IMR-90 (cell line): ENCODE measurements at regions not wholly inside any gene's neighbourhood (a gene's known extent, or its start where the extent isn't known, plus 50 kb on each side); places are given as distances from the start of the nearest gene placed in this dataset.
A peak's percentile ranks its signal among the peaks of the same experiment; 100 is the strongest.
"Not testable (repeated sequence)": the region's sequence is repeated elsewhere in the genome, so short reads cannot be mapped to it uniquely, and the experiment has no call there.

Experiments
- ATAC-seq: fragments of 200-7000 bp; cut with Tn5 transposase; 2 replicates; pipeline ENCODE4 v1.9.1; 2020; ENCODE audit warnings: low read depth, mild to moderate bottlenecking, moderate library complexity
- BruUV-seq: library from RNA; stranded (reverse); fragments of 400-500 nt; replicated peaks from 2 replicates; lab custom pipeline; 2021; lab: Mats Ljungman, UMichigan
- CTCF ChIA-PET: fragments of 300-600 bp; formaldehyde crosslinking; extraction: SDS; loops from one replicate; lab custom pipeline; 2021; ENCODE audit warnings: antibody characterized with exemption; lab: Yijun Ruan, JAX
- POLR2A ChIA-PET: fragments of 300-600 bp; sonication (Branson Sonifier 250); formaldehyde crosslinking; loops from one replicate; lab custom pipeline; 2022; ENCODE audit warnings: antibody characterized with exemption; ENCODE audit not compliant: unreplicated experiment; lab: Charles Lee
- DNase-seq: peaks from one replicate; pipeline ENCODE4 v3.0.0; 2013
- H2AFZ ChIP-seq: replicated peaks from 2 replicates; pipeline ENCODE3; 2013; ENCODE audit warnings: low read length, mild to moderate bottlenecking; ENCODE audit not compliant: poor library complexity
- H2AK5ac ChIP-seq: 2 replicates; pipeline ENCODE4 v1.6.1; 2013; ENCODE audit warnings: low read depth, low read length, inconsistent platforms
- H2AK9ac ChIP-seq: replicated peaks from 2 replicates; pipeline ENCODE3; 2013; ENCODE audit warnings: mild to moderate bottlenecking, low read depth, low read length, moderate library complexity; ENCODE audit not compliant: poor library complexity
- H2BK120ac ChIP-seq: 2 replicates; pipeline ENCODE4 v1.6.1; 2013; ENCODE audit warnings: low read depth, low read length, inconsistent platforms
- H2BK15ac ChIP-seq: 3 replicates; pipeline ENCODE4 v1.6.1; 2013; ENCODE audit warnings: low read depth, low read length, inconsistent platforms
- H2BK20ac ChIP-seq: 2 replicates; pipeline ENCODE4 v1.6.1; 2013; ENCODE audit warnings: low read depth, mild to moderate bottlenecking, inconsistent platforms, low read length, moderate library complexity
- H2BK5ac ChIP-seq: 2 replicates; pipeline ENCODE4 v1.6.1; 2013; ENCODE audit warnings: mild to moderate bottlenecking, low read depth, low read length, inconsistent platforms; ENCODE audit not compliant: poor library complexity, severe bottlenecking
- H3K14ac ChIP-seq: replicated peaks from 2 replicates; pipeline ENCODE4 v1.6.1; 2013; ENCODE audit warnings: low read depth, low read length, inconsistent platforms
- H3K18ac ChIP-seq: 2 replicates; pipeline ENCODE4 v1.6.1; 2013; ENCODE audit warnings: low read depth, low read length, control low read depth
- H3K23ac ChIP-seq: 2 replicates; pipeline ENCODE4 v1.6.1; 2013; ENCODE audit warnings: low read depth, low read length, inconsistent platforms
- H3K27ac ChIP-seq: 2 replicates; pipeline ENCODE4 v1.5.1; 2013; ENCODE audit warnings: mild to moderate bottlenecking, control low read depth, low read length; ENCODE audit not compliant: insufficient read depth
- H3K27me3 ChIP-seq: 2 replicates; pipeline ENCODE4 v1.6.1; 2013; ENCODE audit warnings: low read length; ENCODE audit not compliant: control insufficient read depth, insufficient read depth
- H3K36me3 ChIP-seq: 2 replicates; pipeline ENCODE4 v1.6.1; 2013; ENCODE audit warnings: low read length, mixed read lengths; ENCODE audit not compliant: control insufficient read depth, insufficient read depth
- H3K4ac ChIP-seq: 2 replicates; pipeline ENCODE4 v1.6.1; 2013; ENCODE audit warnings: low read depth, low read length, inconsistent platforms
- H3K4me1 ChIP-seq: 2 replicates; pipeline ENCODE4 v1.6.1; 2013; ENCODE audit warnings: low read length, mixed read lengths; ENCODE audit not compliant: control insufficient read depth, insufficient read depth
- H3K4me2 ChIP-seq: 2 replicates; pipeline ENCODE4 v1.6.1; 2013; ENCODE audit warnings: low read depth, mild to moderate bottlenecking, control low read depth, low read length, moderate library complexity
- H3K4me3 ChIP-seq: 2 replicates; pipeline ENCODE4 v1.5.1; 2013; ENCODE audit warnings: low read depth, mild to moderate bottlenecking, control low read depth, low read length, moderate library complexity; ENCODE audit not compliant: insufficient read depth
- H3K56ac ChIP-seq: 2 replicates; pipeline ENCODE4 v1.6.1; 2013; ENCODE audit warnings: low read length, inconsistent platforms; ENCODE audit not compliant: insufficient read depth; ENCODE audit errors: extremely low read depth
- H3K79me1 ChIP-seq, 2 experiments: 2 replicates each; pipeline ENCODE4 v1.6.1; 2013; ENCODE audit warnings: low read length in 2 of 2, inconsistent platforms in 1 of 2, low read depth in 1 of 2
- H3K9ac ChIP-seq: 2 replicates; pipeline ENCODE4 v1.6.1; 2013; ENCODE audit warnings: low read depth, low read length, control low read depth
- H3K9me1 ChIP-seq: 2 replicates; pipeline ENCODE4 v1.6.1; 2013; ENCODE audit warnings: low read length, inconsistent platforms; ENCODE audit not compliant: insufficient read depth
- H3K9me3 ChIP-seq: 2 replicates; pipeline ENCODE4 v1.6.1; 2013; ENCODE audit warnings: low read length; ENCODE audit not compliant: control insufficient read depth, insufficient read depth
- H4K20me1 ChIP-seq: 2 replicates; pipeline ENCODE4 v1.6.1; 2013; ENCODE audit warnings: low read length, inconsistent platforms; ENCODE audit not compliant: insufficient read depth
- H4K5ac ChIP-seq: 2 replicates; pipeline ENCODE4 v1.6.1; 2013; ENCODE audit warnings: mild to moderate bottlenecking, low read depth, low read length, control low read depth
- H4K8ac ChIP-seq, 2 experiments: 2 replicates each; pipeline ENCODE4 v1.6.1; 2013; ENCODE audit warnings: low read depth in 2 of 2, low read length in 2 of 2, control low read depth in 1 of 2, inconsistent platforms in 1 of 2
- H4K91ac ChIP-seq: 2 replicates; pipeline ENCODE4 v1.6.1; 2013; ENCODE audit warnings: low read depth, low read length, inconsistent platforms; ENCODE audit not compliant: insufficient read depth
- MAFK ChIP-seq: IDR thresholded peaks from 2 replicates; pipeline ENCODE4 v1.6.1; 2012; ENCODE audit warnings: low read depth, low read length, improper control_type of control experiment
- RCOR1 ChIP-seq: IDR thresholded peaks from 2 replicates; pipeline ENCODE4 v1.6.1; 2012; ENCODE audit warnings: mild to moderate bottlenecking, low read length, improper control_type of control experiment; ENCODE audit not compliant: insufficient replicate concordance
- WGBS, 2 experiments: methylation state at CpG; one replicate each; pipeline versions ENCODE4 v1.1.5 to v1.1.7; 2013; ENCODE audit warnings: missing lambda C conversion rate in 2 of 2; ENCODE audit not compliant: insufficient read length in 1 of 2; ENCODE audit errors: extremely low coverage in 2 of 2; 5-methylcytosine and 5-hydroxymethylcytosine counted together
- dilution Hi-C: fragments of 300-500 bp; cut with HindIII; formaldehyde crosslinking; loops from one replicate; pipeline ENCODE4 v1.14.3; 2018; ENCODE audit warnings: low sequenced_read_pairs; ENCODE audit not compliant: unreplicated experiment
- in situ Hi-C: fragments of 300-500 bp; cut with MboI; formaldehyde crosslinking; loops from 3 replicates; pipeline ENCODE4 v1.14.3; 2019; ENCODE audit warnings: low sequenced_read_pairs, inconsistent platforms, mixed read lengths
- intact Hi-C: fragments of 100-400 bp; cut with micrococcal nuclease; formaldehyde crosslinking; loops from 2 replicates; pipeline ENCODE4 v1.10.0; 2022

DNA sequence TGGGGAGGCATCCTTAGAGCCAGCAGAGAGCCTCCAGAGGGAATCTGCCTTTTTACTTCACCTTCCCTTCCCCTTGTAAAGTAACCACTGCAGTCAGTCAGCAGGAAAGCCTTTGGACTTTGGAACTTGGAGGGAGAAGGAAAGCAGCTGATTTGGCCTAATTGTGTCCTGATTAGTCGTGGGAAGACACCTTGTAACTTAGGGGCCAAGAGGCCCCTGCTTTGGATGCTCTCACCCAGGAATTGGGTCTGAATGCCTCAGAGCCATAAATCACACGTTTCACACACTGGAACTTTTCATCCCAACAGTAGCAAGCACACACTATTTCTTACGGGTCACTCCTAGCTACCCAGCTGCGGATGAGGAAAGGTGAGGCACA lies 81.0 kb upstream of the PPM1B start:
- dilution Hi-C loops (no loop called here), intact Hi-C loops (loop anchor here (1.0 to 10.0 kb wide), 6 partner anchors 81 to 391 kb away; partner anchors contain the start of genes CAMKMT, PPM1B and PREPL), in situ Hi-C loops (loop anchor here (25.0 kb wide), 1 partner anchor 200 kb away; the partner anchor contains the start of gene SLC3A1)
- Histone ChIP-seq H3K4me3 (no peak overlapping the region), H3K36me3 (no peaks in the 10 kb centered on the region), H3K27ac (no peak overlapping the region), H4K20me1 (no peaks in the 10 kb centered on the region), H4K91ac (peak overlapping the region; percentile 9; the same call in 1 of the 2 replicates), H2AK9ac (peak overlapping the region; percentile 16), H3K9ac (no peak overlapping the region), H2BK20ac (peak overlapping the region; percentile 77), H3K4me2 (peak overlapping the region; percentile 63), H2BK15ac (peak overlapping the region; percentile 51; the same call in 1 of the 3 replicates), H4K8ac (peak overlapping the region; percentile 4 to 59; a peak in 2 of 4 replicates), H3K23ac (0 out of 2 replicates have a peak overlapping the region, but pooled peaks have one; percentile 54), H3K9me1 (no peaks in the 10 kb centered on the region), H2AK5ac (peak overlapping the region; percentile 36; the same call in 1 of the 2 replicates), H2BK120ac (peak overlapping the region; percentile 85), H2AFZ (peak overlapping the region; percentile 94), H3K14ac (peak overlapping the region; percentile 78), H4K5ac (no peak overlapping the region), H3K56ac (peak overlapping the region; percentile 17; the same call in 1 of the 2 replicates), H3K9me3 (no peaks in the 10 kb centered on the region), H3K4ac (peak overlapping the region; percentile 80), H3K4me1 (peaks cover 2% of the 10 kb centered on the region; the same call in 1 of the 2 replicates), H3K27me3 (0 out of 2 replicates have a peak, but pooled peaks cover 2% of the 10 kb centered on the region), H3K18ac (peak overlapping the region; percentile 26; the same call in 1 of the 2 replicates), H2BK5ac (no peak overlapping the region), H3K79me1 (0 out of 4 replicates have a peak, but pooled peaks cover 0 to 3% of the 10 kb centered on the region in 2 experiments)
- WGBS, 2 experiments, result 67% methylated on average over 1 of the region's 4 CpGs; no CpG with 5 or more reads in 1 of the 2 experiments
- TF ChIP-seq MAFK, result no peak
- TF ChIP-seq RCOR1, result no peak
- BruUV-seq, result no TSS peak
- ChIA-PET CTCF (interaction anchor here (1.1 to 1.2 kb wide), 2 partner anchors 25 to 80 kb away, joined by 3 to 4 read pairs; no protein-coding TSS in a partner anchor), POLR2A (no interaction called here)
- DNase-seq, result no peak
- peak; percentile 27; the same call in 1 of the 2 replicates for ATAC-seq

DNA sequence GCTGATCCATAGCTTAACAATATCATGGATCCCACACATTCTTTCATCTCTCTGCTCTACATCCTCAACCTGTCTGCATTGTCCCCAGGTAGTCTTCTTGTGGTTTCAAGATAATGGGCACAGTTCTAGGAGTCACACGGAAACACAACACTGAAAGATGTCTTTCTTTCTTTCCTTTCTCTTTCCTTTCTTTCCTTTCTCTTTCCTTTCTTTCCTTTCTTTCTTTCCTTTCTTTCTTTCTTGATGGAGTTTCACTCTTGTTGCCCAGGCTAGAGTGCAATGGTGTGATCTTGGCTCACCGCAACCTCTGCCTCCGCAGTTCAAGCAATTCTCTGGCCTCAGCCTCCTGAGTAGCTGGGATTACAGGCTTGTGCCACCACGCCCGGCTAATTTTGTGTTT lies 76.2 kb upstream of the PPM1B start:
- H3K56ac ChIP-seq, H3K9me3 ChIP-seq, H2BK5ac ChIP-seq, CTCF ChIA-PET, H4K5ac ChIP-seq, H2AK9ac ChIP-seq, H3K4me3 ChIP-seq, H3K79me1 ChIP-seq, POLR2A ChIA-PET, H3K36me3 ChIP-seq, H3K18ac ChIP-seq, H4K91ac ChIP-seq, DNase-seq, H2BK120ac ChIP-seq, H4K8ac ChIP-seq, H3K4ac ChIP-seq, H3K9ac ChIP-seq, H3K23ac ChIP-seq, H2AK5ac ChIP-seq, intact Hi-C loops, H3K14ac ChIP-seq, ATAC-seq, H3K4me2 ChIP-seq, H3K9me1 ChIP-seq, H3K4me1 ChIP-seq, H3K27me3 ChIP-seq, H4K20me1 ChIP-seq, H2BK15ac ChIP-seq, BruUV-seq, H2BK20ac ChIP-seq, H3K27ac ChIP-seq, dilution Hi-C loops, H2AFZ ChIP-seq: not testable (repeated sequence)
- in situ Hi-C loops, result loop anchor here (25.0 kb wide), 1 partner anchor 195 kb away; the partner anchor contains the start of gene SLC3A1
- WGBS, 2 experiments, result 80% methylated on average over 2 of the region's 5 CpGs; no CpG with 5 or more reads in 1 of the 2 experiments
